LNCaP clone FGC (cell line): ENCODE measurements at regions not wholly inside any gene's neighbourhood (a gene's known extent, or its start where the extent isn't known, plus 50 kb on each side); places are given as distances from the start of the nearest gene placed in this dataset.

Experiments
- DNase-seq: peaks from one replicate; pipeline ENCODE4 v3.0.0-alpha.2; 2011; ENCODE audit warnings: low read depth
- H3K4me3 ChIP-seq: 2 replicates; pipeline ENCODE4 v1.5.1; 2011; ENCODE audit warnings: mild to moderate bottlenecking, low read depth, low read length, control low read depth
- TF ChIP-seq, protein P1 (sequence below): IDR thresholded peaks from 2 replicates; pipeline ENCODE4 v1.5.1; 2012; ENCODE audit warnings: mild to moderate bottlenecking; ENCODE audit not compliant: control insufficient read depth, insufficient read depth; ENCODE audit errors: extremely low read depth

GRCh38 chr18:27577265-27577664 is 392.2 kb upstream of the CHST9 start:
- TF ChIP-seq, protein P1, sequence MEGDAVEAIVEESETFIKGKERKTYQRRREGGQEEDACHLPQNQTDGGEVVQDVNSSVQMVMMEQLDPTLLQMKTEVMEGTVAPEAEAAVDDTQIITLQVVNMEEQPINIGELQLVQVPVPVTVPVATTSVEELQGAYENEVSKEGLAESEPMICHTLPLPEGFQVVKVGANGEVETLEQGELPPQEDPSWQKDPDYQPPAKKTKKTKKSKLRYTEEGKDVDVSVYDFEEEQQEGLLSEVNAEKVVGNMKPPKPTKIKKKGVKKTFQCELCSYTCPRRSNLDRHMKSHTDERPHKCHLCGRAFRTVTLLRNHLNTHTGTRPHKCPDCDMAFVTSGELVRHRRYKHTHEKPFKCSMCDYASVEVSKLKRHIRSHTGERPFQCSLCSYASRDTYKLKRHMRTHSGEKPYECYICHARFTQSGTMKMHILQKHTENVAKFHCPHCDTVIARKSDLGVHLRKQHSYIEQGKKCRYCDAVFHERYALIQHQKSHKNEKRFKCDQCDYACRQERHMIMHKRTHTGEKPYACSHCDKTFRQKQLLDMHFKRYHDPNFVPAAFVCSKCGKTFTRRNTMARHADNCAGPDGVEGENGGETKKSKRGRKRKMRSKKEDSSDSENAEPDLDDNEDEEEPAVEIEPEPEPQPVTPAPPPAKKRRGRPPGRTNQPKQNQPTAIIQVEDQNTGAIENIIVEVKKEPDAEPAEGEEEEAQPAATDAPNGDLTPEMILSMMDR, result no peak
- no peak overlapping the region for H3K4me3 ChIP-seq
- no peak for DNase-seq

DNA sequence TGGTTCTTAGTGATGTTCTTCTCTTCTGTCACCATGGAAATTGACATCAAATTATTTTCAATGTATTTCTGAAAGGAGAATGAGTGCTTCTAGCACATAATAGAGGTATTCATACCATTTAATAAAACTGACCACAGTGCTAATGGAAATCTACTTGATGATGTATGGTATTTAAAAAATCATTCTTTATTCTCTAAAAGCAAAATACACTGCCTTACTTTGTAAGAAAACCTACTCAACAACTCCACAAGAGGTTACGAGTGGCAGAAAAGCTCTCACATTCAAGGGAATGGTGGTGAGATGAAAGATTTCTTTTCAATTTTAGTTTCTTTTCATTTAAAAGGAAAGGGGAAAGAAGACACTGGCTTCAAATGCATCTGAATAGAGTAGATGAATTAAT is 382.3 kb upstream of the CHST9 start:
- DNase-seq, result no peak
- H3K4me3 ChIP-seq, result no peak overlapping the region
- TF ChIP-seq, protein P1, result no peak

DNA sequence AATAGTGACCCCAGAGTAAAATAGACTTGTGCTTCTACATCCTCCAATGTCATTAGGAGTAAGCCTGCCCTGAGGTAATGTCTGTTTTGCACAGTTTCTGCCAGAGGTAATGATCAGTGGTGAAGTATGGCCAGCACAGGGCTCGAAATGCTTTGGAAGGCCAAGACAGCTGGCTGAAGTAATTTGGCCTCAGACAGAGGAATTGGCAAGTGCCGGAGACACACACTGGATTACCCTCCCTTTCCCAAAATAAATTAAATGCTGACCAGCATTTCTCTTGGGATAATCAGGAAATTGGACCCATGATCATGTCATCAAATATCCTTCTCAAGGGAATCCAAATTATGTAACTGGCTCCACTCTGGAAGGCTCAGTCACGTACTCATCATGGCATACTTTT is 379.0 kb upstream of the CHST9 start:
- TF ChIP-seq, protein P1, result no peak
- DNase-seq, result no peak
- no peak overlapping the region for H3K4me3 ChIP-seq

- DNase-seq, result no peak
- TF ChIP-seq, protein P1, result no peak
- no peak overlapping the region for H3K4me3 ChIP-seq
Measured at GRCh38 chr18:27558388-27559155, 373.5 kb upstream of the CHST9 start.

- no peak overlapping the region for H3K4me3 ChIP-seq
- DNase-seq, result no peak
- TF ChIP-seq, protein P1, result no peak
Measured at GRCh38 chr18:27556741-27557140, 371.6 kb upstream of the CHST9 start.

- TF ChIP-seq, protein P1, result no peak
- DNase-seq, result no peak
- H3K4me3 ChIP-seq, result no peak overlapping the region
Measured at GRCh38 chr18:27549335-27550039, 364.4 kb upstream of the CHST9 start.

DNA sequence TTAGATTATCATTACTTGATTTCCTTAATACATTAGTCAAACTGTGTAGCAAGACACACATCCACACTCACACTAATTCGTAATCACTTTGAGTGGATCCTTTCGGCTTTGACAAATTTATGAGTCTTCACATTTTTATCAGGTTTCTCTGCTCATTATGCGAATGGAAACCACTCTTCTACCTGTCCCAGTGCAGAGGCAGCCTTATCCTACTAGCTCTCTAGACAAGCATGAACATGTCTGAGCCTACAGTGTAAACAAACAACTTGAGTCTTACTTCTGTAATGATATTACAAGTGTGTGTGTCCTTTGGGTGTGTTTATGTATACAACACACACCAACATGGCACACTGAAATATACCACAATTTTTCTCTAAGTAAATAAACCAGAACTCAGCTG is 361.9 kb upstream of the CHST9 start:
- TF ChIP-seq, protein P1, result no peak
- H3K4me3 ChIP-seq, result no peak overlapping the region
- no peak for DNase-seq
